ENCODE measurements at regions not wholly inside any gene's neighbourhood (a gene's known extent, or its start where the extent isn't known, plus 50 kb on each side); places are given as distances from the start of the nearest gene placed in this dataset.

DNA sequence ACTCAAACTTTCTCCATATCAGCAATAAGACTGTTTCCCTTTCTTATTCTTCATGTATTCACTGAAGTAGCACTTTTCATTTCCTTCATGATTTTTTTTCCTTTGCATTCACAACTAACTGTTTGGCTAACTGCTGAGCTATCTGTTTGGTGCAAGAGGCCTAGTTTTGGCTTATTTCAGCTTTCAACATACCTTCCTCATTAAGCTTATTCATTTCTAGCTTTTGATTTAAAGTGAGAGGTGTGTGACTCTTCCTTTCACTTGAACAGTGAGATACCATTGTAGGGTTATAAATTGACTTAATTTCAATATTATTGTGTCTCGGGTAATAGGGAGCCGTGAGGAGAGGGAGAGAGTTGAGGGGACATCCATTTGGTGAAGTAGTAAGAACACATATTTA, 262.0 kb upstream of the PREP start:
- no peak for DNase-seq (ENCODE audit: low spot score)

GRCh38 chr6:105651969-105652368, 249.1 kb upstream of the PREP start:
- no peak for DNase-seq (ENCODE audit: low spot score)

GRCh38 chr6:105650347-105650746, 247.5 kb upstream of the PREP start:
- DNase-seq (ENCODE audit: low spot score) = no peak

GRCh38 chr6:105649192-105649591, 246.3 kb upstream of the PREP start:
- DNase-seq (ENCODE audit: low spot score) = no peak

DNA sequence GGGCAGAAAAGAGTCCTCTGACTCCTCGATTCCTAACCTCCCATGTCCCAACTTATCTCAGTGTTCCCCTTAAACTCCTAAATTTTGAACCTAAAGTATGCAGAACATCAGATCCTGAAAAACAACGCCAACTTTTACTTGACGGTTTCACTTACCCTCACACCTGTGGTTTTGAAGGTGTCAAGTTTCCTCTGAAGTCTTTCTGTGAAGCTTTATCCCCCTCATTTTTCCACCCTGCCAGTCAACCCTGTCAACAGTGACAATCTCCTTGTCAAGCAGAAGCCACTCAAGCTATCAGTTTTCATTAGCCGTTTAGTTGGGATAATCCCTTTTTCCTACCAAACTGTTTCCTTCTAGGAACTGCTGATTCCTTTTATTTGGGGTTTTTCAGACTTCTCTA, 245.4 kb upstream of the PREP start:
- no peak for DNase-seq (ENCODE audit: low spot score)

- DNase-seq (ENCODE audit: low spot score) = no peak
Measured at GRCh38 chr6:105646391-105646867, 243.5 kb upstream of the PREP start.

DNA sequence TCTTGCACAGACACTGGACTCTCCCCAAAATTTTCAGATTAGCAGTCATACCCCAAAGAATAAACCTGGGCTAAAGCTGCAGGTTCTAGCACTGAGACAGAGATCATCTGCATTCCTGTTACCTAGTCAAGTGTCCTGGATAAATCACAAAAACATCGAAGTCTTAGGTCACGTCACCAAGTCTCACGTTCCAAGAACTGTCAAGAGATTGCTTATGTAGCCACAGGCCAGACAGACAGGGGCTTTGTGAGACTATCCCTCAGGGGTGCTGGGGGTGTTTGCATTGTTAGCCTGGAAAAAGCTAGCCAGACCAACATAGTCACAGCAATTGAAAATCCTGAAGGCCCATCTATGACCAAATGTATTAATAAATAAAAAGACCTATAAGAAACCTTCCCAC, 243.1 kb upstream of the PREP start:
- no peak for DNase-seq (ENCODE audit: low spot score)

DNA sequence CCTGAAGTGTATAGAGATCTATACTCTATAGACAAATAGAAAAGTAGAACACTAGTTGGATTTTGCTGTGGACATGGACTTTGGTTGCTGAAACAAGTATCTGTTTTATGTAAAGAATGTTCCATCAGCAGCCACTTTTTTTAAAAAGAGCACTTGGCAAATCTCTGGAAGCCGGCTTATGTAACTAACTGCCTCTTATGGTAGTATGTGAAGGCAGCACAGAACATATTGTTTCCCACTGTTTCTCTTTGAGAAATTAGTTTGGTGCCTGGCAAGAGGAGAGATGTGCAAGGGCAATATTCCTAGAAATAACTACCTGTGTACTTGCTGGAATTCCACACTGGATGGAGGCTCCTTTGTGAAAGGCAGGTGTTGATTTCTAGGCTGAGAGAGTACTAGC, 242.3 kb upstream of the PREP start:
- no peak for DNase-seq (ENCODE audit: low spot score)

GRCh38 chr6:105644691-105645090, 241.8 kb upstream of the PREP start:
- no peak for DNase-seq (ENCODE audit: low spot score)

DNA sequence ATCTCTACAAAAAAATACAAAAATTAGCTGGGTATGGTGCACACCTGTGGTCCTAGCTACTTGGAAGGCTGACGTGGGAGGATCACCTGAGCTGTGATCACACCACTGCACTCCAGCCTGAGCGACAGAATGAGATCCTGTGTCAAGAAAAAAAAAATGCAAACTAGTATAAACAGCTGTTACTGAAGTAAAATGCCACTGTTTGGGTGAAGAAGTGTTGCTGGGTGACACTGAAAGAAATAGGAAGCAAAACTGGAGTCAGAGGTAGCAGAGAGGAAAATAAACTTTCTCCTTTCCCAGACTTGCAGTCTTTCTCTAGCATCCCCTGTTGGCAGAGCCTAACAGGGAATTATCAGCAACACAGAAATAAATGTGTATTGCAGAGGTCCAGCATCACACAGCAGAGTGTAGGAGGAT, 241.2 kb upstream of the PREP start:
- no peak for DNase-seq (ENCODE audit: low spot score)

- no peak for DNase-seq (ENCODE audit: low spot score)
Measured at GRCh38 chr6:105642708-105643107, 239.8 kb upstream of the PREP start.

DNA sequence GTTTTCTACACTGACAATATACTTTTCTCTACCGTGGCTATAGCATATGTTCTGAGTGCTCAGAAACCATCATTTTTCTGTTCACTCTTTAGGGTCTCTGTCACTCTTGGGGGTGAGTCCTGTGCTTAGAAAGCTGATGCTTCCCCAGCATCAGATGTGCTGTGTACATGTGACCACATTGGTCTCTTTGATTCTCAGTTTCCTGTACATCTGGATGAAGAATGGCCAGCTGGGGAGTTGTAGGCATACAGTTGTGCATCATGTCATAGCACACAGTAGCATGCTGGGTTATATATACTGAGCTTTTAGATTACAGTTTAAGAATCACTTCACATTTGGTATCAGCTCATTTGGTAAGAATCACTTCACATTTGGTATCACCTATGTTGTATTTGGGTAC, 238.6 kb upstream of the PREP start:
- no peak for DNase-seq (ENCODE audit: low spot score)

DNA sequence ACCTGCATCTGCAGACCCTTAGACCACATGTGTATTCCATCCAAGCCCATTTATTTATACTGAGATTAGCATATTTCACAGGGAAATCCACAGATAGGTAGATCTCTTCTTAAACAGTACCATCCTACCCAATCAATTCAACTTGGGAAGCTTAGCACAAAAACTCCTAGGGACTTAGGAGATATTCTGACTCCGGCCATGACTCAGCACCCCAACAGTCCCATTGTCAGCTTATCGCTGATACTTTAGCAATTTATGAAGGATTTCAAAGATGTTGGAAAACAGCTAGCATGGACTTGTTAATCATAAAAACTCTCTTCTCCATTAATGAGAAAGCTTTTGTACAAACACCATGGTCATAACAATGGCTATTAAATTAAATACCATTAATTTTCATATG, 236.2 kb upstream of the PREP start:
- DNase-seq (ENCODE audit: low spot score) = no peak

GRCh38 chr6:105633814-105634213, 230.9 kb upstream of the PREP start:
- no peak for DNase-seq (ENCODE audit: low spot score)

DNA sequence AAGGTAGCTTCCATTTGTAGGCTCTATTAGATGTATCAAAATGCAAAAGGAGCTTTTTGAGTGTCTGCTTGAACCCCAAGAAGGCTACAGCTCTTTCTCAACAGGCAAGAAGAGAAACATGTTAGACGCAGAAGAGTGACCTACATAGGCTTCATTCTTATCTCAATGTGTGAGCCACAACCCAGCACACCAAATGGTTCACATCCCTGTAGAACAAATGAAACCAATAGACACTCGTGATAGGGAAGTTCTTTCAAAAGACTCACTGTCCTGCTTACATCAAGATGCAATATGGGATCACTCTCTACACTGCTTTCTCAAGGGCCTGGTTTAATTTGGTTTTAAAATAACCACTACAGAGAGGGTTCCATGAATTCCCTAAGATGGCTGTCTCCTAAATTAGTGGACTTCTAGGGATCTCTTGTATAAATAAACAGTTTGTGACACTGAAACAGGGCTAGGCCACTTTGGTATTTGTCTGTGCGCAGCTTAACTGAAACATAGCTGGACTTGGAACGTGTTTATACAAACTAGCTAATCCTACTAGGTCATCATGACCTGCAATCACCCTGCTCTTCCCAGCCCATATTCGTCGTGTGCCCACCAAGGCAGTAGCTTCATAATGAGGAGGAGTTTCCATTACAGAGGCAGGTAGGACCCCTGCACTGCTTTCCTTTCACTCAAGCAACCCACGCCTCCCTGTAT, 225.4 kb upstream of the PREP start:
- DNase-seq (ENCODE audit: low spot score) = no peak

GRCh38 chr6:105626295-105627158, 223.6 kb upstream of the PREP start:
- no peak for DNase-seq (ENCODE audit: low spot score)

DNA sequence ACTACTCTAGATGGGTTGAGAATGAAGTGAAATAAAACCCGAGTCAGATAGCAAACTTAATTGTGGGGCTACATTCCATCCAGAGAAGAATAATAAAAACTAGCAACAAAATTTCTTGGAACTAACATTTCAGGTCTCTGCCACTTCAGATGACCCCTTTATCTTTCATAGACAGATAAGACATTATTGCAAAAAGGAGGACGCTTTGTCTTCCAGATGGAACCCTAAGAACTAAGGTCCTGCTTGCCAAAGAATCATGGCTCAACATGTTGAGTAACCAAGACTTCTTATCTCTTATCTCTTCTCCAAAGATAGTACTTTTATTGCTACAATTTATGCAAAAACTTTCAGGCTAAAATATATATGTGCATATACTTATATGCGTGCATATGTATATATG, 221.1 kb upstream of the PREP start:
- no peak for DNase-seq (ENCODE audit: low spot score)

DNA sequence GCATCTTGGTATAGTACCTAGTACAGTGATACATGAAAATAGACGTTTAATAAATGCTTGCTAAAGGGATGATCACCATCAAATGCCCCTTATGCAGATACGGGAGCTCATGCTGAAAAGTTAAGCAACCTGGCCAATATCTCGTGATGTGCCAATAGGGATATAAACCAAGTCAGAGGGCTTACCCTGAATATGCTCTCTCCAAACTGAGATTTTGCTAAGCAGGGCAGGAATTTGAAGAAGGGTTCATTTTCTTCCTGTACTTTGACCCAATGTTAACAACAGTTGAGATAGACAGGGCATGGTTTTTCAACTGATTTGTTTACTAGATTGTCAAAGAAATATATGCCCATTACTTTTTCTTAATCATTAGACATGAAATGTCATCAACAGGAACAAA, 219.3 kb upstream of the PREP start:
- no peak for DNase-seq (ENCODE audit: low spot score)

- no peak for DNase-seq (ENCODE audit: low spot score)
Measured at GRCh38 chr6:105621564-105622175, 218.8 kb upstream of the PREP start.

- DNase-seq (ENCODE audit: low spot score) = no peak
Measured at GRCh38 chr6:105620878-105621277, 218.0 kb upstream of the PREP start.

GRCh38 chr6:105619971-105620741, 217.3 kb upstream of the PREP start:
- no peak for DNase-seq (ENCODE audit: low spot score)

DNA sequence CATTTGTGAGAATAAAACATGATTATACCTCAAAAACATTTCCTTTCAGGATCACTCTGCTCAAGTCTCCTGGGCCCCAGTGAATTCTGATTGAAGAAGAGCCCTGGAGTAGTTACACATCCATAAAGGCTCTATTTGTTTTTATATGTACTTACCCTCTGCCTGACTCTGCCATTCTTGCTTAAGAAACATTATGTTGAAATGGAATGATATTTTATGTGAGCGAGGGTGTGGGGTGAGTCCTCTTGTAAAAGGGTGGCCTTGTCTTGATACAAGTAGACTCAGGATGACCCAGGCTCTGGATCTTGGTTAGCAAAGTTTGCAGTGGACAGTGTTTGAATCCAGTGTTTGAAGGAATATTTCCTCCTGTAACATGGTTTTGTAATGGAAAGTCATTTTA, 215.4 kb upstream of the PREP start:
- DNase-seq (ENCODE audit: low spot score) = no peak
